Skeletal muscle satellite cell (primary cell): ENCODE measurements at regions not wholly inside any gene's neighbourhood (a gene's known extent, or its start where the extent isn't known, plus 50 kb on each side); places are given as distances from the start of the nearest gene placed in this dataset.

ENCODE experiments used
- H3K27me3 ChIP-seq: 2 replicates; pipeline ENCODE4 v1.7.0; 2013; ENCODE audit warnings: low read length; ENCODE audit not compliant: control insufficient read depth, insufficient read depth
- H3K36me3 ChIP-seq: 2 replicates; pipeline ENCODE4 v1.7.0; 2013; ENCODE audit warnings: mild to moderate bottlenecking, control low read depth, low read length; ENCODE audit not compliant: insufficient read depth
- H3K4me1 ChIP-seq: 2 replicates; pipeline ENCODE4 v1.7.0; 2013; ENCODE audit warnings: low read length; ENCODE audit not compliant: control insufficient read depth, insufficient read depth
- H3K4me2 ChIP-seq: 2 replicates; pipeline ENCODE4 v1.7.0; 2013; ENCODE audit warnings: mild to moderate bottlenecking, low read length
- H3K4me3 ChIP-seq: 2 replicates; pipeline ENCODE4 v1.7.0; 2013; ENCODE audit warnings: low read length
- H3K9ac ChIP-seq: 2 replicates; pipeline ENCODE4 v1.7.0; 2013; ENCODE audit warnings: mild to moderate bottlenecking, low read depth, low read length, moderate library complexity
- H3K9me3 ChIP-seq: replicated peaks from 2 replicates; pipeline ENCODE4 v1.7.0; 2013; ENCODE audit warnings: mild to moderate bottlenecking, control low read depth, low read length

GRCh38 chr2:122596598-122596997, 841.1 kb downstream of the TSN start:
- H3K36me3 ChIP-seq, result no peaks in the 10 kb centered on the region
- no peak overlapping the region for H3K9ac ChIP-seq
- H3K27me3 ChIP-seq, result no peaks in the 10 kb centered on the region
- no peak overlapping the region for H3K4me3 ChIP-seq
- no peaks in the 10 kb centered on the region for H3K4me1 ChIP-seq
- no peaks in the 10 kb centered on the region for H3K9me3 ChIP-seq
- H3K4me2 ChIP-seq, result no peak overlapping the region

DNA sequence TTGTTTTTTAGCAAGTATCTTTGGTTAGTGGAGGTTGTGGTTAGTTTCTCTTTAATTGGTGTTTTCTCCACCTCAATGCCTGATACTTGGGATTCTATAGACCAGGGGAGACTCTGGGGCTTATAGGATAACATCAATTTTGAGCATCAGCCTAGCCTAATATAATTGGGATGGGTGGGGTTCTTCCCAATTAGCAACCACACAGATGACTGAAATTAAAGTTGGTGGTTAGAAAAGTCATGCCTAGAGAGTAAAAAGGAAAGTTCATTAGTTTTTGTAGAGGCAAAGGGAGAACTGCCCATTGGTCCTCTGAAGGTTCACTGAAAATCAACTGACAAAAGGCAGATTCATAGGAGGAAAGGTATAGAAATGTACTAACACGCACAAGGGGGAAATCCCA, 843.3 kb downstream of the TSN start:
- no peak overlapping the region for H3K4me3 ChIP-seq
- no peaks in the 10 kb centered on the region for H3K9me3 ChIP-seq
- H3K4me2 ChIP-seq, result no peak overlapping the region
- no peaks in the 10 kb centered on the region for H3K27me3 ChIP-seq
- no peaks in the 10 kb centered on the region for H3K36me3 ChIP-seq
- H3K9ac ChIP-seq, result no peak overlapping the region
- H3K4me1 ChIP-seq, result no peaks in the 10 kb centered on the region

GRCh38 chr2:122610948-122611609, 855.6 kb downstream of the TSN start:
- no peak overlapping the region for H3K4me2 ChIP-seq
- no peaks in the 10 kb centered on the region for H3K27me3 ChIP-seq
- H3K4me3 ChIP-seq, result no peak overlapping the region
- H3K4me1 ChIP-seq, result no peaks in the 10 kb centered on the region
- no peaks in the 10 kb centered on the region for H3K36me3 ChIP-seq
- H3K9ac ChIP-seq, result no peak overlapping the region
- no peaks in the 10 kb centered on the region for H3K9me3 ChIP-seq

DNA sequence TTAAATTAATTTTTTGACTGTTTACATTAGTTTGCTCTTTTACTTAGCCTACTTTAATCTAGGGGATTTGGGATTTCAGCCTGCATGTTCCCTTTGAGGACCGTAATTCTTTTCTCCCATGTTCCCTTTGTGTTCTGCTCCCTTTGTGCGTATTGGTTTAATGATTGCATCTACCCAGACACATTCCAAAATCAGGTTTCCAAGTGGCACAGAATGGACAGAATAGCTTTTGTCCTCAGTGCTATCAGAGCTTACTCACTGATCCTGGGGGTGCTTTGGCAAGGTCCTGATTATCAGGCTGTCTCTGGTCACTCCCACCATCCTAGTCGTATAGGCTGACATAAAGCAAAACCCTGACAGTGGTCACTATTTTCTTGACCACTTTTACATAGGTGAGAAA, 867.5 kb downstream of the TSN start:
- Histone ChIP-seq H3K4me2 (no peak overlapping the region), H3K9me3 (no peaks in the 10 kb centered on the region), H3K9ac (no peak overlapping the region), H3K36me3 (no peaks in the 10 kb centered on the region), H3K4me1 (no peaks in the 10 kb centered on the region), H3K27me3 (peaks cover 7% of the 10 kb centered on the region), H3K4me3 (no peak overlapping the region)

DNA sequence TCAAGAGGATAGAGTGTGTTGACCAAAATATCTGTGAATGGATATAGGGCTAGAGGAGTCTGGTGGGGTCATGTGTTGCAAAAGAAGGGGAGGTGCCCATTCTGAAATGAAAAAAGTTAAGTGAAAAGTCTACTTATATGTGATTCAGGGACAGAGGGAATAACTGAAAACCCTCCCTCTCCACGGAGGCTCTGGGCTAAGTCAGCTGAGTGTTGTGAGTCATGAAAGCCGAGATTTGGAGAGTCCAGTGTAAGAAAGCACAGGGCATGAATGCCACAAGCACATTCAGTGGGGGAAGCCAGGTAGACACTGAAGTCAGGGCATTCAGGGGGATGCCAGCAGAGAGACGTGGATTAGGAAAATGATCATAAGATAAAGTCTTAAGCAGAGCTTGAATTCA, 871.9 kb downstream of the TSN start:
- Histone ChIP-seq H3K4me2 (no peak overlapping the region), H3K36me3 (no peaks in the 10 kb centered on the region), H3K9ac (no peak overlapping the region), H3K4me3 (no peak overlapping the region), H3K9me3 (no peaks in the 10 kb centered on the region), H3K27me3 (peaks cover 7% of the 10 kb centered on the region), H3K4me1 (no peaks in the 10 kb centered on the region)

DNA sequence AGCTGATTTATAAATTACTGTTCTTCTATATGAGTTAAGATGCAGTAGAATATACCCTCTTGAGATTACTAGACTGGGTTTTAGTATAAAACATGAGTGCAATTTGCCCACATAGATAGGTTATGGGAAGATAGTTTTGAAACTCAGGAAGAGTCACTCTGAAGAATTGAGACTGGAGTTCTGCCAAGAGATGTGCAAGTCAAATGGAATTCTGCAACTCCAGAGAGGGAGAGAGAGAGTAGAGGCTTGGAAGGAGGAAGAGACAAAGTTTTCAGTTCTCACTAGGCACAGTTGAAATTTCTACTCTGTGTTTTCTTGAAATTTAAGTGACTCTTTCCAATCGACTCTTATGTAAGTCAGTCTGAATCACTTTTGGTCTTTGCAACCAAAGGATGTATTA, 878.8 kb downstream of the TSN start:
- no peaks in the 10 kb centered on the region for H3K9me3 ChIP-seq
- H3K4me3 ChIP-seq, result no peak overlapping the region
- H3K36me3 ChIP-seq, result no peaks in the 10 kb centered on the region
- no peaks in the 10 kb centered on the region for H3K27me3 ChIP-seq
- peak overlapping the region; percentile 38 for H3K9ac ChIP-seq
- peaks cover 30% of the 10 kb centered on the region for H3K4me1 ChIP-seq
- peak overlapping the region; percentile 38 for H3K4me2 ChIP-seq

- Histone ChIP-seq H3K9me3 (no peaks in the 10 kb centered on the region), H3K27me3 (no peaks in the 10 kb centered on the region), H3K4me1 (peaks cover 30% of the 10 kb centered on the region), H3K4me2 (peak overlapping the region; percentile 38), H3K4me3 (no peak overlapping the region), H3K36me3 (no peaks in the 10 kb centered on the region), H3K9ac (peak overlapping the region; percentile 38)
Measured at GRCh38 chr2:122634920-122635319, 879.5 kb downstream of the TSN start.

GRCh38 chr2:122635686-122636085, 880.2 kb downstream of the TSN start:
- Histone ChIP-seq H3K4me2 (no peak overlapping the region), H3K9me3 (no peaks in the 10 kb centered on the region), H3K4me1 (peaks cover 30% of the 10 kb centered on the region), H3K9ac (peak overlapping the region; percentile 15), H3K4me3 (no peak overlapping the region), H3K27me3 (no peaks in the 10 kb centered on the region), H3K36me3 (no peaks in the 10 kb centered on the region)

DNA sequence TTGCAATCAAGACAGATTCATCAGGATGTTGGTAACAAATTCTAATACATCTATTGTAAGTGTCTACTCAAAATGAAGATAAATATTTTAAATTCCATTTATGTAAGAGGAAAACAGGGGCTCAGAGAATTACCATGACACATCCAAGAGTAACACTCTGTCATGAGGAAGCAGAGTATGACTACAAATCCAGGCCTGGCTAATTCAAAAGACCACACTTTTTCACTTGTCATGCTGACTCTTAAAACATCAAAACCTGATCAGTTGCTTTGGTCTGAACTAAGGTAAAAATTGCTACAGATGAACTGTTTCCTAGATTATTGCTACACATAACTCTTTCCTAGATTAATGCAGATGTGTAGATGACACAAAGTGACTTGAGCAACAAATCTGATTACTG, 880.6 kb downstream of the TSN start:
- H3K4me2 ChIP-seq, result no peak overlapping the region
- H3K9me3 ChIP-seq, result no peaks in the 10 kb centered on the region
- H3K27me3 ChIP-seq, result no peaks in the 10 kb centered on the region
- peak overlapping the region; percentile 15 for H3K9ac ChIP-seq
- no peak overlapping the region for H3K4me3 ChIP-seq
- H3K36me3 ChIP-seq, result no peaks in the 10 kb centered on the region
- peaks cover 30% of the 10 kb centered on the region for H3K4me1 ChIP-seq

- H3K4me1 ChIP-seq, result peaks cover 33% of the 10 kb centered on the region
Measured at GRCh38 chr2:122639176-122639575, 883.7 kb downstream of the TSN start.

DNA sequence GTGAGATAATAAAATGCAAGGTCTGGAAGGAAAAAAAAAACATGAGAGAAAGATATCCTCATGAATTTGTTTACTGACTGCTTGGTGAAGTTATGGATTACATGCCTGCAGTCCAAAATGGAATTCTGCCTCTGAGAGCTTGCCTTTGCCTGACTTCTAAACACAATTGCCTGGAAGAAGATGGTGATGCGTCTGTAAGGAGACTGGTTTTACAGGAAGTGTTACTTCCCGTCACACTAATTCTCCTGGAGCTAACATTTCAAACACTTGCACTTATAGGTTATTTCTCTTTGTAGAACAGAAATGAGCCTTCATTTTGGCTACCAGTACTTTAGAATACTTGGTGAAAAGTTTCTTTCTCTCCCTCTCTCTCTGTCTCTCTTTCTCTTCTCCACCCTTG, 884.3 kb downstream of the TSN start:
- no peaks in the 10 kb centered on the region for H3K9me3 ChIP-seq
- peaks cover 32% of the 10 kb centered on the region for H3K4me1 ChIP-seq
- no peak overlapping the region for H3K9ac ChIP-seq
- H3K36me3 ChIP-seq, result no peaks in the 10 kb centered on the region
- H3K4me3 ChIP-seq, result no peak overlapping the region
- no peaks in the 10 kb centered on the region for H3K27me3 ChIP-seq
- no peak overlapping the region for H3K4me2 ChIP-seq

More at GRCh38 chr2:122639176-122639575, 883.7 kb downstream of the TSN start:
- Histone ChIP-seq H3K4me3 (no peak overlapping the region), H3K9me3 (no peaks in the 10 kb centered on the region), H3K9ac (no peak overlapping the region), H3K4me2 (no peak overlapping the region), H3K36me3 (no peaks in the 10 kb centered on the region), H3K27me3 (no peaks in the 10 kb centered on the region)

DNA sequence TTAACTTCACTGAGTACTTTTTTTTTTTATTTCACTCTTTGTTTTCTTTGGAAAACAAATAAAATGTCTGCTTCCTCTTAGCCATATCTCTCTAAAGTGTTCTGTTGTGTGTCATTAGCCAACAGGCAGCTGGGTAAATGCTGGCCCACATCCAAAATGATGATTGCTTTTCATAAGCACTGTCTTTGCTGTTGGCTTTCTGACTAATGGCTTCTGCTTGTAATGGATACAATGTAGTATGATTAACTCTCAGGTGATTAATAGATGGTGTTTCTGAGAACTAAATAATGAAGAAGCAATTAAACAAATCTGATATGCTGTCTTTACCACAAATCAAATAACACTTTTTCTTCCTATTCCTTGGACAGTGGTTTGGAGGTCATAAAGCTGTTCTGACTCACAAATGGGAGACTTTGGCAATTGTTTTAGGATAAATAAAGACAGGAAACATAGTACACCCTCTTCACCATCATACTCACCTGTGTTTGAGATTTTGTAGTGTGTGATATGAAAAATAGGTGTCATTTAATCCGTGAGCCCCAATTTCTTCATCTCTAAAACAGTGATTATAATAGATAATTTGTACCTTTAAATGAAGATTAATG, 888.4 kb downstream of the TSN start:
- Histone ChIP-seq H3K4me1 (peaks cover 13% of the 10 kb centered on the region), H3K27me3 (no peaks in the 10 kb centered on the region), H3K9ac (no peak overlapping the region), H3K36me3 (no peaks in the 10 kb centered on the region), H3K4me3 (no peak overlapping the region), H3K9me3 (no peaks in the 10 kb centered on the region), H3K4me2 (peak overlapping the region; percentile 20)
